GM21381 (cell line): ENCODE measurements at regions not wholly inside any gene's neighbourhood (a gene's known extent, or its start where the extent isn't known, plus 50 kb on each side); places are given as distances from the start of the nearest gene placed in this dataset.

Source experiments
- ATAC-seq: cut with Tn5 transposase; IDR thresholded peaks from one replicate; pipeline ENCODE4 v1.9.1; 2021; ENCODE audit warnings: mild to moderate bottlenecking, moderate library complexity; ENCODE audit not compliant: unreplicated experiment

- ATAC-seq, result no peak
These were observed 1869.7 kb downstream of the STIM2 start for GRCh38 chr4:28730304-28730703.

- no peak for ATAC-seq
These were observed 1883.4 kb downstream of the STIM2 start for GRCh38 chr4:28744066-28744465.

GRCh38 chr4:28754376-28754775 lies 1893.7 kb downstream of the STIM2 start:
- no peak for ATAC-seq

GRCh38 chr4:28755081-28755480 lies 1894.4 kb downstream of the STIM2 start:
- no peak for ATAC-seq

GRCh38 chr4:28759064-28759463 lies 1898.4 kb downstream of the STIM2 start:
- no peak for ATAC-seq

GRCh38 chr4:28760003-28760402 lies 1899.4 kb downstream of the STIM2 start:
- ATAC-seq, result no peak

- no peak for ATAC-seq
These were observed 1911.4 kb downstream of the STIM2 start for GRCh38 chr4:28772066-28772465.

- ATAC-seq, result no peak
These were observed 1912.1 kb downstream of the STIM2 start for GRCh38 chr4:28772788-28773187.

GRCh38 chr4:28774344-28774743 lies 1913.7 kb downstream of the STIM2 start:
- ATAC-seq, result no peak

- no peak for ATAC-seq
These were observed 1915.4 kb downstream of the STIM2 start for GRCh38 chr4:28776004-28776403.

- ATAC-seq, result no peak
These were observed 1923.5 kb downstream of the STIM2 start for GRCh38 chr4:28784188-28784587.

- no peak for ATAC-seq
These were observed 1927.3 kb downstream of the STIM2 start for GRCh38 chr4:28787947-28788346.

GRCh38 chr4:28788929-28789490 lies 1928.4 kb downstream of the STIM2 start:
- ATAC-seq, result no peak

- ATAC-seq, result no peak
These were observed 1927.1 kb upstream of the PCDH7 start for GRCh38 chr4:28792917-28793597.

- ATAC-seq, result no peak
These were observed 1920.5 kb upstream of the PCDH7 start for GRCh38 chr4:28799696-28800095.

- no peak for ATAC-seq
These were observed 1909.1 kb upstream of the PCDH7 start for GRCh38 chr4:28811025-28811424.

- no peak for ATAC-seq
These were observed 1898.0 kb upstream of the PCDH7 start for GRCh38 chr4:28822163-28822562.

GRCh38 chr4:28827866-28828265 lies 1892.3 kb upstream of the PCDH7 start:
- no peak for ATAC-seq

GRCh38 chr4:28831867-28832266 lies 1888.3 kb upstream of the PCDH7 start:
- ATAC-seq, result no peak

- no peak for ATAC-seq
These were observed 1887.7 kb upstream of the PCDH7 start for GRCh38 chr4:28832444-28832843.

GRCh38 chr4:28834120-28834519 lies 1886.0 kb upstream of the PCDH7 start:
- ATAC-seq, result no peak

- ATAC-seq, result no peak
These were observed 1884.7 kb upstream of the PCDH7 start for GRCh38 chr4:28835501-28835900.

GRCh38 chr4:28842271-28842670 lies 1877.9 kb upstream of the PCDH7 start:
- ATAC-seq, result no peak
